GM19395 (cell line): ENCODE measurements at regions not wholly inside any gene's neighbourhood (a gene's known extent, or its start where the extent isn't known, plus 50 kb on each side); places are given as distances from the start of the nearest gene placed in this dataset.

Experiments used
- ATAC-seq: cut with Tn5 transposase; IDR thresholded peaks from one replicate; pipeline ENCODE4 v1.9.1; 2021; ENCODE audit warnings: mild to moderate bottlenecking, moderate library complexity; ENCODE audit not compliant: unreplicated experiment

- no peak for ATAC-seq
Observed at GRCh38 chr1:63112155-63112900, 210.0 kb upstream of the FOXD3 start.

GRCh38 chr1:63115527-63115926 is 206.8 kb upstream of the FOXD3 start:
- ATAC-seq: no peak

GRCh38 chr1:63116016-63116415 is 206.4 kb upstream of the FOXD3 start:
- ATAC-seq: no peak

- ATAC-seq: no peak
Observed at GRCh38 chr1:63119575-63120155, 202.7 kb upstream of the FOXD3 start.

GRCh38 chr1:63122079-63122478 is 200.3 kb upstream of the FOXD3 start:
- ATAC-seq: peak; percentile 53

- ATAC-seq: peak; percentile 85
Observed at GRCh38 chr1:63124666-63125191, 197.6 kb upstream of the FOXD3 start.

- no peak for ATAC-seq
Observed at GRCh38 chr1:63126104-63126503, 196.3 kb upstream of the FOXD3 start.

- no peak for ATAC-seq
Observed at GRCh38 chr1:63127376-63127775, 195.0 kb upstream of the FOXD3 start.

GRCh38 chr1:63128556-63128955 is 193.8 kb upstream of the FOXD3 start:
- ATAC-seq: no peak

- ATAC-seq: no peak
Observed at GRCh38 chr1:63129184-63129583, 193.2 kb upstream of the FOXD3 start.

GRCh38 chr1:63129855-63130254 is 192.5 kb upstream of the FOXD3 start:
- ATAC-seq: no peak

GRCh38 chr1:63134501-63135173 is 187.7 kb upstream of the FOXD3 start:
- no peak for ATAC-seq

GRCh38 chr1:63135174-63135512 is 187.2 kb upstream of the FOXD3 start:
- ATAC-seq: no peak

- ATAC-seq: no peak
Observed at GRCh38 chr1:63135801-63136200, 186.6 kb upstream of the FOXD3 start.

- no peak for ATAC-seq
Observed at GRCh38 chr1:63142001-63142400, 180.4 kb upstream of the FOXD3 start.

- ATAC-seq: no peak
Observed at GRCh38 chr1:63143482-63143881, 178.9 kb upstream of the FOXD3 start.

GRCh38 chr1:63147783-63148182 is 174.6 kb upstream of the FOXD3 start:
- ATAC-seq: no peak

- no peak for ATAC-seq
Observed at GRCh38 chr1:63148825-63149645, 173.3 kb upstream of the FOXD3 start.

- no peak for ATAC-seq
Observed at GRCh38 chr1:63152572-63152971, 169.8 kb upstream of the FOXD3 start.

- no peak for ATAC-seq
Observed at GRCh38 chr1:63155437-63155836, 166.9 kb upstream of the FOXD3 start.

- ATAC-seq: no peak
Observed at GRCh38 chr1:63157085-63157484, 165.3 kb upstream of the FOXD3 start.
